A549 (cell line): ENCODE measurements at regions not wholly inside any gene's neighbourhood (a gene's known extent, or its start where the extent isn't known, plus 50 kb on each side); places are given as distances from the start of the nearest gene placed in this dataset.

Experiments used
- ATAC-seq, 2 experiments: fragments of 200-7000 bp in 1 of 2; fragments of >200 bp in 1 of 2; cut with Nextera tagmentation in 1 of 2; cut with Tn5 transposase in 1 of 2; 3 replicates each; pipeline versions ENCODE4 v1.8.0 to v1.9.1; 2018 to 2020; ENCODE audit warnings: mild to moderate bottlenecking in 1 of 2, moderate library complexity in 1 of 2
- CTCF ChIA-PET: fragments of 300-600 bp; sonication (Branson Sonifier 250); formaldehyde crosslinking; extraction: SDS; loops from one replicate; lab custom pipeline; 2021; ENCODE audit warnings: antibody characterized with exemption, inconsistent platforms; lab: Yijun Ruan, JAX
- POLR2A ChIA-PET: fragments of 350-600 bp; formaldehyde crosslinking; extraction: SDS; loops from one replicate; lab custom pipeline; 2021; ENCODE audit warnings: antibody characterized with exemption, inconsistent platforms; lab: Yijun Ruan, JAX
- DNase-seq, 2 experiments: peaks; one replicate each; pipeline versions ENCODE4 v3.0.0 to v3.0.0-alpha.2; 2011 to 2016; ENCODE audit warnings: low read depth in 1 of 2, low spot score in 1 of 2
- FAIRE-seq: peaks from 2 replicates; lab custom pipeline; 2011; peaks lifted over from hg19 to GRCh38; lab: Jason Lieb, UNC
- H3K27ac ChIP-seq, 2 experiments: fragments of >200 bp; sonication (Bioruptor Twin); formaldehyde crosslinking; 3 replicates each; pipeline ENCODE4 v1.5.1; 2016 to 2017
- H3K4me1 ChIP-seq: fragments of >200 bp; sonication (Bioruptor Twin); formaldehyde crosslinking; 3 replicates; pipeline ENCODE4 v1.6.1; 2016
- H3K4me2 ChIP-seq: fragments of >200 bp; sonication (Bioruptor Twin); formaldehyde crosslinking; 3 replicates; pipeline ENCODE4 v1.6.1; 2016
- H3K4me3 ChIP-seq: fragments of >200 bp; sonication (Bioruptor Twin); formaldehyde crosslinking; 3 replicates; pipeline ENCODE4 v1.5.1; 2016
- H3K9me3 ChIP-seq: fragments of >200 bp; sonication (Bioruptor Twin); formaldehyde crosslinking; 3 replicates; pipeline ENCODE4 v1.6.1; 2016
- BCL3 ChIP-seq: fragments of >200 bp; sonication (Bioruptor Twin); formaldehyde crosslinking; IDR thresholded peaks from 3 replicates; pipeline ENCODE4 v1.6.1; 2016
- E2F6 ChIP-seq: IDR thresholded peaks from 2 replicates; pipeline ENCODE4 v1.6.1; 2012; ENCODE audit warnings: low read depth, borderline replicate concordance
- EHF ChIP-seq: fragments of 250-450 bp; sonication (Bioruptor Pico); IDR thresholded peaks from 2 replicates; pipeline ENCODE4 v1.5.0; 2020; ENCODE audit warnings: mild to moderate bottlenecking
- EHMT2 ChIP-seq: fragments of 200-600 bp; sonication (generic); IDR thresholded peaks from 2 replicates; pipeline ENCODE4 v1.6.1; 2016; ENCODE audit warnings: antibody characterized with exemption, low read depth, mild to moderate bottlenecking, moderate library complexity
- ELK1 ChIP-seq: fragments of 150-350 bp; IDR thresholded peaks from 2 replicates; pipeline ENCODE4 v1.6.1; 2014; ENCODE audit warnings: low read depth, mild to moderate bottlenecking, low read length
- FOSB ChIP-seq: fragments of 250-450 bp; sonication (Bioruptor Pico); IDR thresholded peaks from 2 replicates; pipeline ENCODE4 v1.5.0; 2020; ENCODE audit warnings: mild to moderate bottlenecking, moderate library complexity
- FOXS1 ChIP-seq: fragments of 250-450 bp; sonication (Bioruptor Pico); IDR thresholded peaks from 2 replicates; pipeline ENCODE4 v1.5.0; 2020; ENCODE audit warnings: mild to moderate bottlenecking, moderate library complexity
- GATA3 ChIP-seq: IDR thresholded peaks from 2 replicates; pipeline ENCODE4 v1.6.1; 2012; ENCODE audit warnings: borderline replicate concordance
- HEYL ChIP-seq: fragments of 250-450 bp; sonication (Bioruptor Pico); IDR thresholded peaks from 2 replicates; pipeline ENCODE4 v1.8.0; 2021; ENCODE audit warnings: mild to moderate bottlenecking, moderate library complexity
- HMGXB4 ChIP-seq: fragments of 250-450 bp; sonication (Bioruptor Pico); IDR thresholded peaks from 2 replicates; pipeline ENCODE4 v1.5.0; 2021; ENCODE audit warnings: mild to moderate bottlenecking, moderate library complexity, borderline replicate concordance
- HOXB13 ChIP-seq: fragments of 250-450 bp; sonication (Bioruptor Pico); IDR thresholded peaks from 2 replicates; pipeline ENCODE4 v1.5.0; 2020; ENCODE audit warnings: low read depth, mild to moderate bottlenecking, moderate library complexity
- KDM1A ChIP-seq: fragments of 200-600 bp; sonication (generic); IDR thresholded peaks from 2 replicates; pipeline ENCODE4 v1.6.1; 2016; ENCODE audit warnings: low read depth, mild to moderate bottlenecking
- MYC ChIP-seq: IDR thresholded peaks from 2 replicates; pipeline ENCODE4 v1.6.1; 2012; ENCODE audit warnings: mild to moderate bottlenecking, inconsistent platforms, low read length, improper control_type of control experiment, borderline replicate concordance
- NFE2L2 ChIP-seq: fragments of 150-350 bp; conservative IDR thresholded peaks from 2 replicates; pipeline ENCODE4 v1.6.1; 2014; ENCODE audit warnings: low read length
- PBX3 ChIP-seq: IDR thresholded peaks from 2 replicates; pipeline ENCODE4 v1.6.1; 2012
- POLR2A ChIP-seq: IDR thresholded peaks from 2 replicates; pipeline ENCODE4 v1.6.1; 2012; ENCODE audit warnings: mild to moderate bottlenecking, low read length
- RAD21 ChIP-seq, 2 experiments: fragments of >200 bp in 1 of 2; sonication (Bioruptor Twin) in 1 of 2; formaldehyde crosslinking in 1 of 2; IDR thresholded peaks in 1 of 2; conservative IDR thresholded peaks in 1 of 2; 2 replicates in 1 of 2; 3 replicates in 1 of 2; pipeline ENCODE4 v1.6.1; 2012 to 2018; ENCODE audit warnings: inconsistent platforms in 1 of 2
- RARB ChIP-seq: fragments of 250-450 bp; sonication (Bioruptor Pico); IDR thresholded peaks from 2 replicates; pipeline ENCODE4 v1.8.0; 2021; ENCODE audit warnings: mild to moderate bottlenecking, moderate library complexity
- RNF2 ChIP-seq: fragments of 200-600 bp; sonication (generic); IDR thresholded peaks from 2 replicates; pipeline ENCODE4 v1.6.1; 2016; ENCODE audit warnings: low read depth, mild to moderate bottlenecking, antibody characterized with exemption, moderate library complexity, borderline replicate concordance
- TFCP2L1 ChIP-seq: fragments of 250-450 bp; sonication (Bioruptor Pico); IDR thresholded peaks from 2 replicates; pipeline ENCODE4 v1.5.0; 2021; ENCODE audit warnings: mild to moderate bottlenecking
- ZC3H11A ChIP-seq: fragments of 450-650 bp; IDR thresholded peaks from 2 replicates; pipeline ENCODE4 v1.6.1; 2014; ENCODE audit warnings: antibody characterized with exemption, mild to moderate bottlenecking
- ZFP36 ChIP-seq: fragments of 450-650 bp; IDR thresholded peaks from 2 replicates; pipeline ENCODE4 v1.6.1; 2014; ENCODE audit warnings: borderline replicate concordance; ENCODE audit not compliant: partially characterized antibody
- WGBS: methylation state at CpG from one replicate; pipeline ENCODE4 v1.1.6; 2017; ENCODE audit errors: missing lambda C conversion rate; 5-methylcytosine and 5-hydroxymethylcytosine counted together
- TF ChIP-seq, protein P1 (sequence below): IDR thresholded peaks from 2 replicates; pipeline ENCODE4 v1.6.1; 2012

GRCh38 chr7:42347616-42348015 is 110.6 kb upstream of the GLI3 start:
- 44% methylated on average over 4 of the region's 4 CpGs for WGBS
- CTCF ChIA-PET, result no interaction called here

DNA sequence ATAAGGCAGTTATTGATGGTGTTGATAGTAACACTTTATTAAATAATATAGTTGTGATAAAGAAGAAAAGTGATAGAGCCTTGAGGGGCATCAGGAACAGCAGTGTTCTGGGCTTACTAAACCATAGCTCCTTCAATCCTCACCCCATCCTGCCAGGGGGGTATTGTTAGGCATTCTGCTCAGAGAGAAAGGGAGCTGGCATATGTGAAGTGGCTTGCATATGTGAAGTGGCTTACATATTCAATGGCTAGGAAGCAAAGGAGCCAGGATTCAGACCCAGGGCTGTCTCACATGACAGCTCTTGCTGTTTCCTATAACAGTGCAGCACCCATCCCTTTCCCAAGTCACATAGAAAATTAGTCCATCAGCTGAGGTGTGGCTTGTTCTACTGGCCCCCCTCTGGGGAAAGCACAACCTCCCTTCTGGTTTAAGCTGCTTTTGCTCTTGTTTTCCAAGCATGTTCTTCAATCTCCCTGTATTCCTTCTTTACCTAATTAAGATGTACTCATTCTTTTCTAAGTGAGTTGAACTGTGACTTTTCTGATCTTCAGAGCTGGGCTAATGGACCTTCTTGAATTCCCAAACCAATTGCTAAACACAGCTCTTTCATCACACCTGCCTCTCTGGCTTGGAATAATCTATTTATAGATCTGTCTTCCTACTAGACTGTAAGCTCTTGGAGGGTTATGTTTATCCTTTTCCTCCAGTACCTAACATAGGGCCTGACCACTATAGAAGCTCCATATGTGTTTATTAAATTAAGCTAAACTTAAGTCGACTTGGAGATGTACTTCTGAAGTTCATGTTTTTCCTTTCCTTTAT is 108.7 kb upstream of the GLI3 start:
- Histone ChIP-seq H3K4me3 (no peak overlapping the region), H3K27ac (no peak overlapping the region), H3K4me1 (no peaks in the 10 kb centered on the region), H3K4me2 (no peak overlapping the region), H3K9me3 (no peaks in the 10 kb centered on the region)
- TF ChIP-seq HEYL (CRISPR knock-in tag), result no peak
- no peak for TF ChIP-seq E2F6
- TF ChIP-seq HMGXB4, result no peak
- TF ChIP-seq EHF (CRISPR knock-in tag), result no peak
- no peak for TF ChIP-seq TFCP2L1 (CRISPR knock-in tag)
- no peak for TF ChIP-seq POLR2A
- TF ChIP-seq RARB (CRISPR knock-in tag), result no peak
- TF ChIP-seq ZC3H11A, result no peak
- no peak for TF ChIP-seq FOXS1 (CRISPR knock-in tag)
- no peak for TF ChIP-seq ZFP36
- POLR2A ChIA-PET, result no interaction called here
- no peak for FAIRE-seq
- no peak for DNase-seq
- CTCF ChIA-PET, result interaction anchor here (0.9 kb wide), 1 partner anchor 405 kb away, joined by 3 read pairs; no protein-coding TSS in a partner anchor
- no peak for ATAC-seq
- WGBS, result 0% methylated on average over 1 of the region's 1 CpG

More at GRCh38 chr7:42347616-42348015, 110.6 kb upstream of the GLI3 start:
- POLR2A ChIA-PET, result no interaction called here
- H3K4me1 ChIP-seq, result no peaks in the 10 kb centered on the region
- H3K27ac ChIP-seq, result no peak overlapping the region
- H3K4me3 ChIP-seq, result no peak overlapping the region
- ATAC-seq (no peak), DNase-seq (no peak), FAIRE-seq (no peak)
- no peak for TF ChIP-seq PBX3
- TF ChIP-seq POLR2A, result no peak
- TF ChIP-seq RAD21 (conservative IDR thresholded peaks at IDR 0.05 in 1 of 2, IDR thresholded peaks at IDR 0.05 in 1 of 2), result no peak
- TF ChIP-seq BCL3, result no peak
- no peak for TF ChIP-seq MYC
- TF ChIP-seq HOXB13 (CRISPR knock-in tag), result no peak
- no peak for TF ChIP-seq FOSB
- TF ChIP-seq NFE2L2, result no peak
- no peak for TF ChIP-seq EHMT2
- no peak for TF ChIP-seq ELK1
- TF ChIP-seq GATA3, result no peak
- TF ChIP-seq E2F6, result no peak
- no peak for TF ChIP-seq RNF2
- no peak for TF ChIP-seq KDM1A
- TF ChIP-seq, protein P1, sequence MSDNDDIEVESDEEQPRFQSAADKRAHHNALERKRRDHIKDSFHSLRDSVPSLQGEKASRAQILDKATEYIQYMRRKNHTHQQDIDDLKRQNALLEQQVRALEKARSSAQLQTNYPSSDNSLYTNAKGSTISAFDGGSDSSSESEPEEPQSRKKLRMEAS, result no peak
- no peak for TF ChIP-seq ZC3H11A
- no peak overlapping the region for H3K4me2 ChIP-seq
- no peaks in the 10 kb centered on the region for H3K9me3 ChIP-seq
